ENCODE measurements at regions not wholly inside any gene's neighbourhood (a gene's known extent, or its start where the extent isn't known, plus 50 kb on each side); places are given as distances from the start of the nearest gene placed in this dataset.

GRCh38 chrX:140141444-140142029, 176.2 kb upstream of the CXorf66 start:
- peak; percentile 35; the same call in 1 of the 2 replicates for TF ChIP-seq CTCF (IDR thresholded peaks at IDR 0.05)
- TF ChIP-seq TEAD4 (CRISPR knock-in tag; IDR thresholded peaks at IDR 0.05), result no peak
- TF ChIP-seq FOXJ3 (CRISPR knock-in tag; IDR thresholded peaks at IDR 0.05; ENCODE audit: borderline replicate concordance), result no peak
- no peak for TF ChIP-seq IRF1 (CRISPR knock-in tag; IDR thresholded peaks at IDR 0.05)
- no peak for TF ChIP-seq ZNF423 (CRISPR knock-in tag; IDR thresholded peaks at IDR 0.05)
- TF ChIP-seq, protein P1, sequence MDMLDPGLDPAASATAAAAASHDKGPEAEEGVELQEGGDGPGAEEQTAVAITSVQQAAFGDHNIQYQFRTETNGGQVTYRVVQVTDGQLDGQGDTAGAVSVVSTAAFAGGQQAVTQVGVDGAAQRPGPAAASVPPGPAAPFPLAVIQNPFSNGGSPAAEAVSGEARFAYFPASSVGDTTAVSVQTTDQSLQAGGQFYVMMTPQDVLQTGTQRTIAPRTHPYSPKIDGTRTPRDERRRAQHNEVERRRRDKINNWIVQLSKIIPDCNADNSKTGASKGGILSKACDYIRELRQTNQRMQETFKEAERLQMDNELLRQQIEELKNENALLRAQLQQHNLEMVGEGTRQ (CRISPR knock-in tag; IDR thresholded peaks at IDR 0.05), result no peak
- TF ChIP-seq, protein P2, sequence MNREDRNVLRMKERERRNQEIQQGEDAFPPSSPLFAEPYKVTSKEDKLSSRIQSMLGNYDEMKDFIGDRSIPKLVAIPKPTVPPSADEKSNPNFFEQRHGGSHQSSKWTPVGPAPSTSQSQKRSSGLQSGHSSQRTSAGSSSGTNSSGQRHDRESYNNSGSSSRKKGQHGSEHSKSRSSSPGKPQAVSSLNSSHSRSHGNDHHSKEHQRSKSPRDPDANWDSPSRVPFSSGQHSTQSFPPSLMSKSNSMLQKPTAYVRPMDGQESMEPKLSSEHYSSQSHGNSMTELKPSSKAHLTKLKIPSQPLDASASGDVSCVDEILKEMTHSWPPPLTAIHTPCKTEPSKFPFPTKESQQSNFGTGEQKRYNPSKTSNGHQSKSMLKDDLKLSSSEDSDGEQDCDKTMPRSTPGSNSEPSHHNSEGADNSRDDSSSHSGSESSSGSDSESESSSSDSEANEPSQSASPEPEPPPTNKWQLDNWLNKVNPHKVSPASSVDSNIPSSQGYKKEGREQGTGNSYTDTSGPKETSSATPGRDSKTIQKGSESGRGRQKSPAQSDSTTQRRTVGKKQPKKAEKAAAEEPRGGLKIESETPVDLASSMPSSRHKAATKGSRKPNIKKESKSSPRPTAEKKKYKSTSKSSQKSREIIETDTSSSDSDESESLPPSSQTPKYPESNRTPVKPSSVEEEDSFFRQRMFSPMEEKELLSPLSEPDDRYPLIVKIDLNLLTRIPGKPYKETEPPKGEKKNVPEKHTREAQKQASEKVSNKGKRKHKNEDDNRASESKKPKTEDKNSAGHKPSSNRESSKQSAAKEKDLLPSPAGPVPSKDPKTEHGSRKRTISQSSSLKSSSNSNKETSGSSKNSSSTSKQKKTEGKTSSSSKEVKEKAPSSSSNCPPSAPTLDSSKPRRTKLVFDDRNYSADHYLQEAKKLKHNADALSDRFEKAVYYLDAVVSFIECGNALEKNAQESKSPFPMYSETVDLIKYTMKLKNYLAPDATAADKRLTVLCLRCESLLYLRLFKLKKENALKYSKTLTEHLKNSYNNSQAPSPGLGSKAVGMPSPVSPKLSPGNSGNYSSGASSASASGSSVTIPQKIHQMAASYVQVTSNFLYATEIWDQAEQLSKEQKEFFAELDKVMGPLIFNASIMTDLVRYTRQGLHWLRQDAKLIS (CRISPR knock-in tag; IDR thresholded peaks at IDR 0.05; ENCODE audit: borderline replicate concordance), result no peak
- TF ChIP-seq CREB1 (CRISPR knock-in tag; IDR thresholded peaks at IDR 0.05), result no peak

Data from WTC11 (cell line).